Right lobe of liver (tissue), 6 donors: ENCODE measurements at regions not wholly inside any gene's neighbourhood (a gene's known extent, or its start where the extent isn't known, plus 50 kb on each side); places are given as distances from the start of the nearest gene placed in this dataset.

ENCODE experiments used
- ATAC-seq, 4 donors: fragments of 200-7000 bp; cut with Tn5 transposase; one replicate each; pipeline ENCODE4 v1.9.1; 2020; ENCODE audit warnings: mild to moderate bottlenecking in 4 of 4, moderate library complexity in 4 of 4
- DNase-seq, 3 donors: peaks; one replicate each; pipeline ENCODE4 v3.0.0-alpha.2; 2020
- H3K27ac ChIP-seq, 3 donors: fragments of 200-600 bp; one replicate each; pipeline ENCODE4 v1.8.0; 2022
- H3K27me3 ChIP-seq, 2 donors: fragments of 200-600 bp; one replicate each; pipeline ENCODE4 v1.8.0; 2022
- H3K36me3 ChIP-seq, 4 donors: fragments of 200-600 bp; sonication (generic) in 1 of 4; one replicate each; pipeline versions ENCODE4 v1.5.1 to v1.8.0; 2017 to 2022; ENCODE audit warnings: control low read depth in 1 of 4
- H3K4me1 ChIP-seq, 4 donors: fragments of 200-600 bp; sonication (generic) in 1 of 4; one replicate each; pipeline versions ENCODE4 v1.5.1 to v1.8.0; 2017 to 2022; ENCODE audit warnings: control low read depth in 1 of 4
- H3K4me3 ChIP-seq, 3 donors: fragments of 200-600 bp; one replicate each; pipeline ENCODE4 v1.8.0; 2022
- H3K9me3 ChIP-seq, 4 donors: fragments of 200-600 bp; sonication (generic) in 1 of 4; one replicate each; pipeline versions ENCODE4 v1.5.1 to v1.8.0; 2017 to 2022; ENCODE audit warnings: control low read depth in 1 of 4
- POLR2A ChIP-seq: fragments of 450-650 bp; IDR thresholded peaks from one replicate; pipeline ENCODE4 v1.6.1; 2017; ENCODE audit warnings: antibody characterized with exemption, mild to moderate bottlenecking
- WGBS: methylation state at CpG from one replicate; pipeline ENCODE4 v1.1.6; 2018; ENCODE audit warnings: low coverage, low lambda C conversion rate; ENCODE audit not compliant: insufficient coverage; ENCODE audit errors: missing lambda C conversion rate; 5-methylcytosine and 5-hydroxymethylcytosine counted together
- intact Hi-C, 2 donors: fragments of 100-400 bp; cut with DNase I; formaldehyde crosslinking; loops; one replicate each; pipeline versions ENCODE4 v1.11.2 to v1.14.1; 2022
- TF ChIP-seq, protein P1 (sequence below), 4 donors: fragments of 200-600 bp in 3 of 4; fragments of 450-650 bp in 1 of 4; IDR thresholded peaks; one replicate each; pipeline versions ENCODE4 v1.5.1 to v1.8.0; 2016 to 2022; ENCODE audit warnings: antibody characterized with exemption in 4 of 4, mild to moderate bottlenecking in 2 of 4
- donor health status: DM: no; HTN: yes; CAD: no.
- donor health status: DM: no; HTN: no; CAD: no.
- donor health status: DM: no; HTN: no; CAD: no.
- donor health status: DM: no; HTN: yes; CAD: no.
- donor health status: DM: no; HTN: yes; CAD: no.

DNA sequence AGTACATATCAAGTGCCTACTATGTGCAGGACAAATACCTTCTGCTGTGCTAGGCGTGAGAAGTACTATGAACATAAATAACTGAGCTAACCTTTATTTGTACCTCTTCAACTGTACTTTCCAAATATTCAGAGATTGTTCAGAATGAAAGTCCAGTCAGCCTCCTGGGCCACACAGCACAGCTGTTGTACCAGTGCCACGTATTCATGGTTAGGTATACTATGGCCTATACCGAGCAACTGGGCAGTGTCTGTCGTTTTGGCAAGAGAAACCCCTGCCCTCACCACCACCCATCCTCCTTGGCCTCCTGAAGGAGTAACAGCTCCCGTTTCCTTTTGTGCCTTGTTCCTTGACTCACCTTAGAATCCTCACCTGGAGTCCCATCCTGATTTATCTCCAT lies 53.0 kb downstream of the RASSF10 start:
- TF ChIP-seq, protein P1, sequence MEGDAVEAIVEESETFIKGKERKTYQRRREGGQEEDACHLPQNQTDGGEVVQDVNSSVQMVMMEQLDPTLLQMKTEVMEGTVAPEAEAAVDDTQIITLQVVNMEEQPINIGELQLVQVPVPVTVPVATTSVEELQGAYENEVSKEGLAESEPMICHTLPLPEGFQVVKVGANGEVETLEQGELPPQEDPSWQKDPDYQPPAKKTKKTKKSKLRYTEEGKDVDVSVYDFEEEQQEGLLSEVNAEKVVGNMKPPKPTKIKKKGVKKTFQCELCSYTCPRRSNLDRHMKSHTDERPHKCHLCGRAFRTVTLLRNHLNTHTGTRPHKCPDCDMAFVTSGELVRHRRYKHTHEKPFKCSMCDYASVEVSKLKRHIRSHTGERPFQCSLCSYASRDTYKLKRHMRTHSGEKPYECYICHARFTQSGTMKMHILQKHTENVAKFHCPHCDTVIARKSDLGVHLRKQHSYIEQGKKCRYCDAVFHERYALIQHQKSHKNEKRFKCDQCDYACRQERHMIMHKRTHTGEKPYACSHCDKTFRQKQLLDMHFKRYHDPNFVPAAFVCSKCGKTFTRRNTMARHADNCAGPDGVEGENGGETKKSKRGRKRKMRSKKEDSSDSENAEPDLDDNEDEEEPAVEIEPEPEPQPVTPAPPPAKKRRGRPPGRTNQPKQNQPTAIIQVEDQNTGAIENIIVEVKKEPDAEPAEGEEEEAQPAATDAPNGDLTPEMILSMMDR (IDR thresholded peaks at IDR 0.05), result no peak
- TF ChIP-seq POLR2A, result no peak
- ATAC-seq, result no peak
- no peak overlapping the region for H3K27ac ChIP-seq
- H3K27me3 ChIP-seq, result no peaks in the 10 kb centered on the region
- no peak for DNase-seq
- H3K9me3 ChIP-seq, result no peaks in the 10 kb centered on the region
- intact Hi-C loops, result no loop called here
- no peaks in the 10 kb centered on the region for H3K36me3 ChIP-seq
- no peak overlapping the region for H3K4me3 ChIP-seq
- 83% methylated on average over 1 of the region's 5 CpGs for WGBS
- H3K4me1 ChIP-seq, result peaks cover 0 to 7% (median 0%) of the 10 kb centered on the region in 4 donors

DNA sequence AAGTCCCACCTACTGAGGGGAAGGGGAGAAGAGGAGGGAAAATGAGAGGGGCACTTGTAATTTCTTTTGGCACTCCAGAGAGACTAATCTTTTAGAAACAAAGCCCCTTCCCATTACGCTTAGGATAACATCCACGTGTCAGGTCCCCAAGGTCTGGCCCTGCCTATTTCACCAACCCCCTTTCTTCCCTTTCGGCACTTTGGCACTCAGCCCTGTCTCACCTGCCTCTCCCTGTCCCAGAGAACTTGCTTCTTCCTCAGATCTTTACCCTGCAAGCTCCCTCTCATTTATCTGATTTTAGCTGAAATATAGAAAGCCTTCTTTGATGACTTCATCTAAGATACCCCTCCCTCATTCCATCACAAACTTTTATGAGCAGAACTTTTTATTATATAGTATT lies 55.5 kb downstream of the RASSF10 start:
- no peaks in the 10 kb centered on the region for H3K27me3 ChIP-seq
- peaks cover 0 to 7% (median 0%) of the 10 kb centered on the region in 4 donors for H3K4me1 ChIP-seq
- H3K4me3 ChIP-seq, result no peak overlapping the region
- no peak for ATAC-seq
- DNase-seq, result no peak
- intact Hi-C loops, result no loop called here
- H3K36me3 ChIP-seq, result no peaks in the 10 kb centered on the region
- 47% methylated on average over 3 of the region's 3 CpGs for WGBS
- no peak overlapping the region for H3K27ac ChIP-seq
- TF ChIP-seq POLR2A, result no peak
- TF ChIP-seq, protein P1 (IDR thresholded peaks at IDR 0.05), result no peak
- no peaks in the 10 kb centered on the region for H3K9me3 ChIP-seq

DNA sequence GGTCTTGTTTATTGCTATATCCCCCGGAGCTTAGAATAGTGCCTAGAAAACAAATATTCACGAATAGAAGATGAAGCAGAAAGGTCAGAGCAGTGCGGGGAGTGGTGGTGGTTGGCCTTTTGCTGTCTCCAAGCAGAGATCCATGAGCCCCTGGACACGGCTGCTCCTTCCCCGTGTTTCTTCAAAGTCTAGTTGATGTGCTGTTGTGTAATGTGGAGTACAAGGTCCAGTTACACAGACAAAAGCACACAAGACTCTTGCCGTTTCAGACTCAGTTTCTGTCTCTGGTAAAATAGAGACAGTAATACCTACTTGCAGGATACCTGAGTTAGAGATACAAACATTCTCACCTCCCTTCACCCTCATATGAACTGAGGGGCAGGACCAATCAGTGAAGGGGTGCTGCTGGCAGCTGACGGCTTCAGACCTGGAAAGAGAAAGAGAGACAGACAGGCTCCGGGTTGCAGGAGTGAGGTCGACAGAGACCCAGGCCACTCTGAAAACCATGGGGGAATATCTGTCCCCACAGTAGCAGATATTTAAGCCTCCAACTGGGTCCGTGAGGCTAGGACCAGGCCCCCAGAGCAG lies 56.2 kb downstream of the RASSF10 start:
- H3K27ac ChIP-seq, result no peak overlapping the region
- no peaks in the 10 kb centered on the region for H3K36me3 ChIP-seq
- peaks cover 0 to 7% (median 0%) of the 10 kb centered on the region in 4 donors for H3K4me1 ChIP-seq
- H3K27me3 ChIP-seq, result no peaks in the 10 kb centered on the region
- WGBS, result 37% methylated on average over 10 of the region's 10 CpGs
- TF ChIP-seq POLR2A, result no peak
- TF ChIP-seq, protein P1 (IDR thresholded peaks at IDR 0.05), result no peak
- no peak overlapping the region for H3K4me3 ChIP-seq
- no peak for DNase-seq
- no peaks in the 10 kb centered on the region for H3K9me3 ChIP-seq
- intact Hi-C loops, result no loop called here
- peak; percentile 29 to 80 (median 37) for ATAC-seq

DNA sequence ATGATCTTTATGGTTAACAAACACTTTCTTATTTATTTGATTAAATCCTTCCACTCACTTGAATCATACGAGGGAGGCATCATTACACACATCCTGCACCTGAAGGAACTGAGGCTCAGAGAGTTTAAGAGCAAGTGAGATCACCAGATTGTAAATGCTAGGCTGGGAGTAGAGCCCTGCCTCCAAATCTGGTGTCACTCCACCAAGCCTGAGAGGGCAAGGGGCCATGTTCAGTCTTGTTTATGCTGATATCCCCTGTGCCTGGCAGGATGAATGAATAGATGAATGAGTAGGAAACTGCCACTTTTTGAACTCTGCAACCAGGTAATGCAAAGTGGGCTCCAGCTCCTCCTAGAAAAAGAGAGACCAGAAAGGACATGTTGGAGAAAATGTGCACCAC lies 59.1 kb downstream of the RASSF10 start:
- no peak overlapping the region for H3K4me3 ChIP-seq
- TF ChIP-seq POLR2A, result no peak
- peaks cover 0 to 7% (median 0%) of the 10 kb centered on the region in 4 donors for H3K4me1 ChIP-seq
- no peak overlapping the region for H3K27ac ChIP-seq
- no peak for DNase-seq
- no peaks in the 10 kb centered on the region for H3K27me3 ChIP-seq
- no peaks in the 10 kb centered on the region for H3K9me3 ChIP-seq
- intact Hi-C loops, result no loop called here
- 33% methylated on average over 1 of the region's 1 CpG for WGBS
- H3K36me3 ChIP-seq, result no peaks in the 10 kb centered on the region
- no peak for ATAC-seq

DNA sequence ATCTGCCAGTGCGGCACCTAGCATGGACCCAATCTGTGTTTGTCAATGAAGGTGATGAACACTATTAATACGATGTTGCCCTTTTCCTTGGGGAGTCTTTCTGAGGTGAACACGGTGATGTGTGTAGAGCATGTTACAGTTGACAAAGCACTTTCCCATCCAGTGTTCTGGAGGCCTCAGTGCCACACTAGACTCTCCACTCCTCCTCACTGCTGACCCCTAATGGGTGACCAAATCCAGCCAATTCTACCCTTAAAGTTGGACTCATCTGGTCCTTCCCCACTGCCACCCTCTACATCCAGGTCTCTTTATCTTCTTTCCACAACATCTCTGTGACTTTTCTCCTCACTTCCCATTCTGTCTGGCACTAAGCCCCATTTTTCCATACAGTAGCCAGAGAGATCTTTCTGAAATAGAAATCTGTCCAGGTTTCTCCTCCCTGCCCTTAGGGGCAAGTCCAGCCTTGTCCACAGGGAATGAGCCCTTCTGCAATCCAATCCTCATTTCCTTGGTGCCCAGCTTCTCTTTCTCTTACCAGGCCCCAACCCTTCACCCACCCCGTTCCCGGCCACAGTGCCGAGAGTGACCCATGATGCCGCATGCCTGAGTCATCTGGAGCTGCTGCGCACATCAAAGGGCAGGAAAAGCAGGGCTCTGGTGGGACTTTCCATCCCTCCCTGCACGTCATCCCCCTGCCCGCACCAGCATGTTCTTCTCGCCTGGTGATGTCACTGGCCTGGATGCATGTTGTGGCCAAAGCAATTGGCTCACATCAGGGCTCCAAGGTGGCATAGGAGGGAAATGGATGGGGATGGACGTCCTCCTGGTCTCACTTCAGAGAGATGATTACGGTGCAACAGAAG lies 64.2 kb downstream of the RASSF10 start:
- intact Hi-C loops, result no loop called here

More for the DNA sequence above, 64.2 kb downstream of the RASSF10 start:
- no peaks in the 10 kb centered on the region for H3K36me3 ChIP-seq
- no peaks in the 10 kb centered on the region for H3K27me3 ChIP-seq
- ATAC-seq (no peak), DNase-seq (no peak)
- no peak overlapping the region for H3K4me3 ChIP-seq
- H3K4me1 ChIP-seq, result no peaks in the 10 kb centered on the region
- H3K9me3 ChIP-seq, result no peaks in the 10 kb centered on the region
- 81% methylated on average over 8 of the region's 13 CpGs for WGBS
- TF ChIP-seq POLR2A, result no peak
- TF ChIP-seq, protein P1 (IDR thresholded peaks at IDR 0.05), result no peak
- H3K27ac ChIP-seq, result no peak overlapping the region
